WI38 (cell line): ENCODE measurements at regions not wholly inside any gene's neighbourhood (a gene's known extent, or its start where the extent isn't known, plus 50 kb on each side); places are given as distances from the start of the nearest gene placed in this dataset.

Experiments
- H3K4me3 ChIP-seq: 2 replicates; pipeline ENCODE4 v1.5.1; 2011; ENCODE audit warnings: low read depth, mild to moderate bottlenecking, control low read depth, low read length
- TF ChIP-seq, protein P1 (sequence below): IDR thresholded peaks from 2 replicates; pipeline ENCODE4 v1.5.1; 2012; ENCODE audit warnings: low read depth, mild to moderate bottlenecking, control low read depth, low read length

DNA sequence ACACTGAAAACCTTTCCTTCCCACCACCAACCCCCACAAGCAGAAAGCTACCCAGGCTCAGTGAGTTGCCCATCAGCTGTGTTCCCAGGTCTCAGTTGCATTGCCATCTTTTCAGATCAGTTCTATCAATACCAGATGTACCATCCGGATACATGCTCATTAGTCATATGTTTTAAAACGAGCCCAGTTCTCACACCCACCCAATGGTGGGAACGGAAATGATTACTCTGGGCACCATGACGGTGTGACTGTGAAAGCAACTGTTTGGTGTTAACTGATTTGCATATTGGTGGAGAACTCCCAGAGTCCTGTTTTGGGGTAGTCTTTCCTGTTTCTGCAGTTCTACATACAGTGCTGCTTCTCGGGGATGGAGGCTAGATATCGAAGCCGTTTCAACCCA, 212.3 kb downstream of the TRIM36 start:
- TF ChIP-seq, protein P1, sequence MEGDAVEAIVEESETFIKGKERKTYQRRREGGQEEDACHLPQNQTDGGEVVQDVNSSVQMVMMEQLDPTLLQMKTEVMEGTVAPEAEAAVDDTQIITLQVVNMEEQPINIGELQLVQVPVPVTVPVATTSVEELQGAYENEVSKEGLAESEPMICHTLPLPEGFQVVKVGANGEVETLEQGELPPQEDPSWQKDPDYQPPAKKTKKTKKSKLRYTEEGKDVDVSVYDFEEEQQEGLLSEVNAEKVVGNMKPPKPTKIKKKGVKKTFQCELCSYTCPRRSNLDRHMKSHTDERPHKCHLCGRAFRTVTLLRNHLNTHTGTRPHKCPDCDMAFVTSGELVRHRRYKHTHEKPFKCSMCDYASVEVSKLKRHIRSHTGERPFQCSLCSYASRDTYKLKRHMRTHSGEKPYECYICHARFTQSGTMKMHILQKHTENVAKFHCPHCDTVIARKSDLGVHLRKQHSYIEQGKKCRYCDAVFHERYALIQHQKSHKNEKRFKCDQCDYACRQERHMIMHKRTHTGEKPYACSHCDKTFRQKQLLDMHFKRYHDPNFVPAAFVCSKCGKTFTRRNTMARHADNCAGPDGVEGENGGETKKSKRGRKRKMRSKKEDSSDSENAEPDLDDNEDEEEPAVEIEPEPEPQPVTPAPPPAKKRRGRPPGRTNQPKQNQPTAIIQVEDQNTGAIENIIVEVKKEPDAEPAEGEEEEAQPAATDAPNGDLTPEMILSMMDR: no peak
- no peak overlapping the region for H3K4me3 ChIP-seq

DNA sequence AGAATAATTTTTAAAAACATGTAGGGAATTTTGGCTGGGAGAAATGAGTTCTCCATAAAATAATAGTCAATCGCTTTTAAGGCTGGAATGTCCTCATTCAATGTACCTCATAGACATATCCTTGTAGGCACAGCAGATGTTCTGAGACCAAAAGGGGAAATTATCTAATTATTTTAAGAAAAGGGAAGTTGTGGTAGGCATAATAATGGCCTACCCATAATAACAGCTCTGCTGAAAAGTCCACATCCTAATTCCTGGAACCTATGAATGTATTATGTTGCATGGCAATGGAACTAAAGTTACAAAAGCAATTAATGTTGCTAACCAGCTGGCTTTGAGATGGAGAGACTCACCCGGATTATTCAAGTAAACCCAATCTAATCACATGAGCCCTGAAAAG, 216.1 kb downstream of the TRIM36 start:
- H3K4me3 ChIP-seq: no peak overlapping the region
- TF ChIP-seq, protein P1: no peak

DNA sequence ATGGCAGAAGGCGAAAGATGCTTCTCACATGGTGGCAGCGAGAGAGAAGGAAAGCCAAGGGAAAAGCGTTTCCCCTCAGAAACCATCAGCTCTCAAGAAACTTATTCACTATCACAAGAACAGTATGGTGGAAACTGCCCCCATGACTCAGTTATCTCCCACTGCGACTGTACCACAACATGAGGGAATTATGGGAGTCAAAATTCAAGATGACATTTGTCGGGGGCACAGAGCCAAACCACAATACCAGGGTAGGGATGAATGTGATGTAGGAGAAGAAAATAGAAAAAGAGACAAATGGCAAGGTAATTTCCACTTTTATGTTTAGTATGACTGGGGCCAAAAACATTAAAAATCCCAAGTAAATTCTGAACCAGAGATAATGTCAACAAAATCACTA, 216.8 kb downstream of the TRIM36 start:
- TF ChIP-seq, protein P1: no peak
- no peak overlapping the region for H3K4me3 ChIP-seq

DNA sequence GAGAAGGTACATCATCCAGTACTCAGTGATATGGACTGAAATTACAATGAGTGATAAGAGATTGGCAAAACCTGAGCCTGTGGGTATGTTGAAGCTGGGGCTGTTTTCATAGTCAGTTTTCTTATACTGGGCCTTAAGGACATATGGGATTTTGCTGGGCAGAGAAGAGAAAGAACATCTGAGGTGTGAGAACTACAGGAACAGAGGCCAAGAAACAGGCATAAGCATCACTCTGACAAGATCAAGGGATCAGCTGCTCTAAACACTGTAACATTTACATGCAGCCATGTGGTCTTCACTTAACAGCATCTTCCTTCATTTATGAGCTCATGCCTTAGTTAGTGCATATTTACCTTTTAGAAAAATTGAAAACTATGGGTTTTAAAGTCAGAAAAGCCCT, 220.0 kb downstream of the TRIM36 start:
- TF ChIP-seq, protein P1: no peak
- H3K4me3 ChIP-seq: no peak overlapping the region

DNA sequence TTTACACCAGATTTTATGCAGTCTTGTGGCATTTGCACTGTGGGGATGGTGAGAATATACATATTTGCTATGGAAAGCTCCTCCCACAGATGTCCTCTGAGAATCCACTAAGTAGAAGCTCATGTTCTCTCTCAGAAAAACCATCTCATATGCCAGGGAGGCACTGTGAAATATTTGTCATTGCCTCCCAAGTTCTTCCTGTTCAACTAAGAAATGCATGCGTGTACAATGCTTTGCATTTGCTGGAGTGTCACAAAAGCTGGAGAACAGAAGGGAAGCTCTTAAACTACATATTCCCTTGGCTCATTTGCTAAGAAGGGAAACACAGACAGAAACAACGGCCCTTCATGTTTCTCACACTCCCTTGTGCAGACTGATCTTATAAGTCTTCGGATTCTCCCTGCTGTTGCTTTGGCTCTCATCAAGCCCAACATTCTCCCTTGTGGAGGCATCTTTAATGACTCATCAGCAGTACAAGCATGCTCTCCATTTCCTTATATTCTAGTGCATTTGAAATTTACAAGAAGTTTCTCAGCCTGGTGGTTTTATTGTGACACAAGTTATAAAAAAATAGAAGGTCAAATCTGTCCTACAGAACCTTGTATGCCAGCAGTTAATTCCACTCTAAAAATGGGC, 220.6 kb downstream of the TRIM36 start:
- H3K4me3 ChIP-seq: no peak overlapping the region
- TF ChIP-seq, protein P1: no peak

DNA sequence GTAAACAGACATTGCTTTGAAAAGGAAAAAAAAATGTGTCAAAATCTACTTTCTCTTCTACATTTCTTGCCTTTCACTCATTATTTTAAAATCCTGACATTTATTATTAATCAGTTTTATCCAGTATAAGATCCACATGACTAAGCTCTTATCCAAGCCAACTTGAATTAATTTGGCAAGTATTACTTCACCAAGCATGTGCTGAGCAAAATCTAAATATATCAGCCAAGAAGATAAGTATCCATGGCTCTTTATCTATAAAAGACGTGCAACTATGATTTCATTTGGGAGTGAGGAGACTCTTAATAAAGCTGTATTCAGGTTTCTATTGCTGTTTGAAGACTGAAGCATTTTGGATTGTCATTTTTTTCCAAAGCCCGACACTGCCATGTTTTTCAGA, 221.3 kb downstream of the TRIM36 start:
- no peak overlapping the region for H3K4me3 ChIP-seq
- TF ChIP-seq, protein P1: no peak

DNA sequence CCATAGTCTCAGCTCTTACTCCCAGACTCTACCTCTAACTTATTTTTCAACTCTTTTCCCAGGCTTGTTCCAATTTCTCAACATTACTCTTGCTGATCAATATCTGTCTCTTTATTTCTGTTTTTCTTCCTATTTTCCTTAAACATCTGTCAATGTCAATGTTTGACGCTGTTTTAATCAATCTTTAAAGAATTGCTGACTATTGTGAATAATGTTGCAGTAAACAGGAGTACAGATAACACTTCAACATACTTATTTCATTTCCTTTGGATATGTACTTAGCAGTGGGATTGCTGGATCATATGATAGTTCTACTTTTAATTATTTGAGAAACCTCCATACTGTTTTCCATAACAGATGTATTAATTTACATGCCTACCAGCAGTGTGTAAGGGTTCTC, 229.0 kb downstream of the TRIM36 start:
- TF ChIP-seq, protein P1: no peak
- no peak overlapping the region for H3K4me3 ChIP-seq
